HL-60 (cell line): ENCODE measurements at regions not wholly inside any gene's neighbourhood (a gene's known extent, or its start where the extent isn't known, plus 50 kb on each side); places are given as distances from the start of the nearest gene placed in this dataset.

Experiments
- DNase-seq, 2 experiments: peaks; one replicate each; pipeline ENCODE4 v3.0.0-alpha.2; 2010 to 2020; ENCODE audit warnings: low read depth in 1 of 2, low spot score in 1 of 2
- H3K27ac ChIP-seq: fragments of 250-450 bp; sonication (Bioruptor Pico); replicated peaks from 2 replicates; pipeline ENCODE4 v1.5.1; 2020; ENCODE audit warnings: mild to moderate bottlenecking, moderate library complexity
- H3K27me3 ChIP-seq: fragments of 250-450 bp; sonication (Bioruptor Pico); 2 replicates; pipeline ENCODE4 v1.5.1; 2021; ENCODE audit warnings: mild to moderate bottlenecking, moderate library complexity; ENCODE audit not compliant: insufficient read depth, poor library complexity, severe bottlenecking
- H3K4me3 ChIP-seq: replicated peaks from 2 replicates; pipeline ENCODE4 v1.5.1; 2011; ENCODE audit warnings: mild to moderate bottlenecking, control low read depth, low read length; ENCODE audit not compliant: insufficient read depth
- CTCF ChIP-seq: IDR thresholded peaks from one replicate; pipeline ENCODE4 v1.5.1; 2011; ENCODE audit warnings: low read length, control low read depth, inconsistent platforms; ENCODE audit not compliant: insufficient read depth
- GABPA ChIP-seq: IDR thresholded peaks from 2 replicates; pipeline ENCODE4 v1.6.1; 2012; ENCODE audit warnings: low read depth
- POLR2AphosphoS5 ChIP-seq: IDR thresholded peaks from 2 replicates; pipeline ENCODE4 v1.6.1; 2012; ENCODE audit warnings: low read depth
- REST ChIP-seq: IDR thresholded peaks from 2 replicates; pipeline ENCODE4 v1.6.1; 2012; ENCODE audit warnings: low read depth; ENCODE audit not compliant: insufficient replicate concordance
- SPI1 ChIP-seq: IDR thresholded peaks from 2 replicates; pipeline ENCODE4 v1.6.1; 2012; ENCODE audit warnings: low read depth, mild to moderate bottlenecking, borderline replicate concordance

- H3K27me3 ChIP-seq: peaks cover 6% of the 10 kb centered on the region
- no peak overlapping the region for H3K27ac ChIP-seq
- no peak for DNase-seq
- H3K4me3 ChIP-seq: no peak overlapping the region
- TF ChIP-seq POLR2AphosphoS5 (no peak), REST (no peak), GABPA (no peak), SPI1 (no peak), CTCF (no peak)
These were observed 97.5 kb downstream of the GLI2 start for GRCh38 chr2:120833127-120833675.

GRCh38 chr2:120834206-120834605, 98.5 kb downstream of the GLI2 start:
- Histone ChIP-seq H3K4me3 (no peak overlapping the region), H3K27me3 (peaks cover 6% of the 10 kb centered on the region), H3K27ac (no peak overlapping the region)
- DNase-seq: no peak
- TF ChIP-seq SPI1 (no peak), REST (no peak), CTCF (no peak), POLR2AphosphoS5 (no peak), GABPA (no peak)

GRCh38 chr2:120836281-120836680, 100.6 kb downstream of the GLI2 start:
- Histone ChIP-seq H3K4me3 (no peak overlapping the region), H3K27me3 (peaks cover 6% of the 10 kb centered on the region), H3K27ac (no peak overlapping the region)
- no peak for TF ChIP-seq REST
- TF ChIP-seq CTCF: no peak
- TF ChIP-seq SPI1: no peak
- no peak for TF ChIP-seq GABPA
- no peak for TF ChIP-seq POLR2AphosphoS5
- no peak for DNase-seq
